ENCODE measurements at regions not wholly inside any gene's neighbourhood (a gene's known extent, or its start where the extent isn't known, plus 50 kb on each side); places are given as distances from the start of the nearest gene placed in this dataset.

GRCh38 chr5:93240228-93240834 is 340.7 kb downstream of the NR2F1-AS1 start:
- TF ChIP-seq CTCF (IDR thresholded peaks at IDR 0.05 in 8 of 11, conservative IDR thresholded peaks at IDR 0.05 in 3 of 11) (no peak), POLR2A (IDR thresholded peaks at IDR 0.05) (no peak), POLR2AphosphoS5 (IDR thresholded peaks at IDR 0.05) (no peak)

Measured in spleen (tissue), 7 donors.